Thyroid gland (tissue), 4 donors: ENCODE measurements at regions not wholly inside any gene's neighbourhood (a gene's known extent, or its start where the extent isn't known, plus 50 kb on each side); places are given as distances from the start of the nearest gene placed in this dataset.

Experiments used
- DNase-seq, 2 donors: peaks; one replicate each; pipeline ENCODE4 v3.0.0-alpha.2; 2019
- H3K27ac ChIP-seq, 3 donors: fragments of 200-600 bp; sonication (generic); 1 replicate in 2 of 3; 2 replicates in 1 of 3; pipeline ENCODE4 v1.5.1; 2016 to 2019; ENCODE audit warnings: mild to moderate bottlenecking in 1 of 3, moderate library complexity in 1 of 3
- H3K27me3 ChIP-seq: fragments of 200-600 bp; sonication (generic); one replicate; pipeline ENCODE4 v1.5.1; 2019
- H3K36me3 ChIP-seq, 2 donors: fragments of 200-600 bp; sonication (generic); one replicate each; pipeline ENCODE4 v1.5.1; 2016 to 2019
- H3K4me1 ChIP-seq, 2 donors: fragments of 200-600 bp; sonication (generic); one replicate each; pipeline ENCODE4 v1.5.1; 2017 to 2019
- H3K4me3 ChIP-seq, 3 donors: fragments of 200-600 bp; sonication (generic); replicated peaks in 1 of 3; 1 replicate in 2 of 3; 2 replicates in 1 of 3; pipeline ENCODE4 v1.5.1; 2016; ENCODE audit warnings: mild to moderate bottlenecking in 1 of 3
- H3K9me3 ChIP-seq: fragments of 200-600 bp; sonication (generic); one replicate; pipeline ENCODE4 v1.5.1; 2017
- CTCF ChIP-seq, 6 experiments: fragments of 200-600 bp in 3 of 6; fragments of 450-650 bp in 3 of 6; sonication (generic) in 3 of 6; IDR thresholded peaks; one replicate each; pipeline ENCODE4 v1.5.1; 2016 to 2019; ENCODE audit warnings: antibody characterized with exemption in 6 of 6, mild to moderate bottlenecking in 2 of 6, inconsistent platforms in 1 of 6, moderate library complexity in 1 of 6
- POLR2A ChIP-seq, 2 donors: fragments of 450-650 bp; IDR thresholded peaks; one replicate each; pipeline ENCODE4 v1.6.1; 2017; ENCODE audit warnings: antibody characterized with exemption in 2 of 2, mild to moderate bottlenecking in 2 of 2, moderate library complexity in 1 of 2
- WGBS, 2 donors: methylation state at CpG; one replicate each; pipeline ENCODE4 v1.1.5; 2017; 5-methylcytosine and 5-hydroxymethylcytosine counted together
- intact Hi-C: fragments of 100-400 bp; cut with DNase I; formaldehyde crosslinking; loops from one replicate; pipeline ENCODE4 v1.15.1; 2023

GRCh38 chr2:164143183-164143930, 407.5 kb upstream of the FIGN start:
- TF ChIP-seq POLR2A (IDR thresholded peaks at IDR 0.05) (no peak), CTCF (IDR thresholded peaks at IDR 0.05) (no peak)
- intact Hi-C loops = no loop called here

GRCh38 chr2:164142755-164143154, 406.9 kb upstream of the FIGN start:
- H3K27ac ChIP-seq = no peak overlapping the region
- 96 to 97% methylated on average over 5 of the region's 5 CpGs for WGBS, 2 donors
- H3K4me1 ChIP-seq = no peaks in the 10 kb centered on the region
- H3K27me3 ChIP-seq = no peaks in the 10 kb centered on the region
- no peak for DNase-seq
- H3K36me3 ChIP-seq = no peaks in the 10 kb centered on the region
- intact Hi-C loops = no loop called here
- no peak for TF ChIP-seq CTCF (IDR thresholded peaks at IDR 0.05)
- no peak for TF ChIP-seq POLR2A (IDR thresholded peaks at IDR 0.05)
- H3K4me3 ChIP-seq = no peak overlapping the region
- no peaks in the 10 kb centered on the region for H3K9me3 ChIP-seq

More at GRCh38 chr2:164143183-164143930, 407.5 kb upstream of the FIGN start:
- no peak overlapping the region for H3K27ac ChIP-seq
- H3K36me3 ChIP-seq = no peaks in the 10 kb centered on the region
- no peaks in the 10 kb centered on the region for H3K9me3 ChIP-seq
- DNase-seq = no peak
- WGBS, 2 donors = 93 to 97% methylated on average over 20 to 27 of the region's 29 CpGs
- H3K27me3 ChIP-seq = no peaks in the 10 kb centered on the region
- H3K4me1 ChIP-seq = no peaks in the 10 kb centered on the region
- no peak overlapping the region for H3K4me3 ChIP-seq

GRCh38 chr2:164141271-164141670, 405.5 kb upstream of the FIGN start:
- Histone ChIP-seq H3K9me3 (no peaks in the 10 kb centered on the region), H3K27me3 (no peaks in the 10 kb centered on the region), H3K4me1 (no peaks in the 10 kb centered on the region), H3K4me3 (no peak overlapping the region), H3K27ac (no peak overlapping the region), H3K36me3 (no peaks in the 10 kb centered on the region)
- no peak for DNase-seq
- intact Hi-C loops = no loop called here
- TF ChIP-seq CTCF (IDR thresholded peaks at IDR 0.05) (no peak), POLR2A (IDR thresholded peaks at IDR 0.05) (no peak)
- 52% methylated on average over 1 of the region's 1 CpG for WGBS, 2 donors

DNA sequence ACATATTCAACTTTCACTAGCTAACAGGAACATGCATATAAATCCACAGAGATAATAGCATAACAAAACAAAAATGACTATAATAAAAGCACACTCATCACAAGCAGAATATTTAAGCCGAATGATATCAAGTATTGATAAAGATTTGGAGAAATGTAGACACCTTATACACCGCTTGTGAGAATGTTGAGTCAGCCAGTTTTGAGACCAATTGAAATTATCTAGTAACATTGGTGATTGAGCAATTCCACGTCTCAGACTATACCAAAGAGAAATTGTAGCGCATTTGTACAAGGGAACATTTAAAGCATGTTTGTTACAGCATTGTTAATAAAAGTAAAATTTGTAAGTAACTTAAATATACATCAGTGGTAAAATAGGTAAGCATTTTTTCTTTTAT, 402.9 kb upstream of the FIGN start:
- Histone ChIP-seq H3K36me3 (no peaks in the 10 kb centered on the region), H3K27ac (no peak overlapping the region), H3K4me1 (no peaks in the 10 kb centered on the region), H3K27me3 (no peaks in the 10 kb centered on the region), H3K9me3 (no peaks in the 10 kb centered on the region), H3K4me3 (no peak overlapping the region)
- TF ChIP-seq POLR2A (IDR thresholded peaks at IDR 0.05) = no peak
- no peak for TF ChIP-seq CTCF (IDR thresholded peaks at IDR 0.05)
- no peak for DNase-seq
- 94% methylated on average over 4 of the region's 4 CpGs for WGBS, 2 donors
- intact Hi-C loops = no loop called here

DNA sequence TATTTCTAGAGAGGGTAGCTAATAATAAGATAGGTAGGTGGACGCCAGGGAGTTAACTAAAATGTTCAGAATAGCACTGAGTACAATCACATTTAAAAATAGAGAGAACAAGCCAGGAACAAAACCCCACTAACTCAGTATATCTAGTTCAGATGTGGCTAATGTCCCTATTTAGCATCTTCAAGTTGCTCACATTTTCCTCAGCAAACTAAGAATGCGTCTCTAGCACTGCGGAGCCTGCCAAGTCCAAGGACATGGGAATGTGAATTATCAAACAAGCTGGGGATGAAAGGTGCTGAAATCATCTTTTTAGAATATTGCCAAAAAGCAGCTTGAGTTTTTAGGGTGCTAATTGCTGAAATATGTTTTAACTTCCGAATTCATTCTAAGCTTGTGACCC, 398.5 kb upstream of the FIGN start:
- H3K4me3 ChIP-seq = no peak overlapping the region
- no peak for DNase-seq
- no peaks in the 10 kb centered on the region for H3K4me1 ChIP-seq
- no peak overlapping the region for H3K27ac ChIP-seq
- H3K36me3 ChIP-seq = no peaks in the 10 kb centered on the region
- no peaks in the 10 kb centered on the region for H3K27me3 ChIP-seq
- H3K9me3 ChIP-seq = no peaks in the 10 kb centered on the region
- TF ChIP-seq POLR2A (IDR thresholded peaks at IDR 0.05) (no peak), CTCF (IDR thresholded peaks at IDR 0.05) (no peak)
- intact Hi-C loops = no loop called here
- WGBS, 2 donors = 75 to 82% methylated on average over 4 of the region's 4 CpGs
